ENCODE measurements at regions not wholly inside any gene's neighbourhood (a gene's known extent, or its start where the extent isn't known, plus 50 kb on each side); places are given as distances from the start of the nearest gene placed in this dataset.

DNA sequence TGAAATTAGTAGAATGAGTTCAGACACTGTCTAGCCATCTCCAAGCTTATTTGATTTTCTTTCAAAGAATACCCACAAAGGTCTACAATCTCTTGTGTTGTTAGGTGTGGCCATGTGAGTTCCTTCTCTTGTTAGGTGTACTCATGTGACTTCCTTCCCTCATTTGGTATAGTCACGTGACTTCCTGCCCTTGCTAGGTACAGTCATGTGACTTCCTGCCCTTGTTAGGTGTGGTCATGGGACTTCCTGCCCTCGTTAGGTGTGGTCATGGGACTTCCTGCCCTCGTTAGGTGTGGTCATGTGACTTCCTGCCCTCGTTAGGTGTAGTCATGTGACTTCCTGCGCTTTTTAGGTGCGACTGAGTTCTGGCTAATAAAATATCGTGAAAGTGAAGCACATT lies 179.6 kb downstream of the TMX1 start (continued):
- no peak for TF ChIP-seq RBFOX2 (IDR thresholded peaks at IDR 0.05; ENCODE audit: low read depth, low read length)

DNA sequence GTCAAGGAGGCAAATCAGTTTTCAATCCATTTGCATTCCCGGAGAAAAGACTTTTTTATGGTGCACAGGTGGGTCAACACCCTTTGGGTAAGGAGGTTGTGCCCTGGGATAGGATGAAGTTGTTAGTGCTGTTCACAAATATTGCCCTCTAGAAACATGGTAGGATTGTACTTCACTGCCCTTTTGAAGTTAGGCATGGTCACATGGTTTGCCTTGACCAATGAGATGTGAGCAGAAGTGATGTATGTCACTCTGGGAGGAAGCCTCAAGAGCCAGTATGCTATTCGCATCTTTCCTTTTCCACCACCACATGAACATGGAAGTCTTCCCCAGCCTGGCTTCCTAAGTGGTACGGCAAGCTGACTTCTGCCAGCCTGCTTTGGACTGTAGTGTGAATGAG lies 182.7 kb downstream of the TMX1 start:
- in situ Hi-C loops (cut with HindIII; ENCODE audit: extremely low pct_ligation_motif_present, low pct_unique_long_range_greater_than_20kb): no loop called here
- Histone ChIP-seq H3K9me3 (ENCODE audit: low read length) (peaks cover 8% of the 10 kb centered on the region; the same call in 1 of the 2 replicates), H3K79me2 (ENCODE audit: insufficient read depth, low read length) (no peaks in the 10 kb centered on the region), H4K20me1 (ENCODE audit: insufficient read depth, low read length) (no peaks in the 10 kb centered on the region), H2AFZ (ENCODE audit: low read length) (no peak overlapping the region), H3K36me3 (replicated peaks in 1 of 2; ENCODE audit: control insufficient read depth in 1 of 2, insufficient read depth in 2 of 2, low read length in 2 of 2) (no peaks in the 10 kb centered on the region), H3K4me3 (replicated peaks in 1 of 3; ENCODE audit: insufficient read depth in 1 of 3, low read depth in 2 of 3, low read length in 3 of 3) (no peak overlapping the region), H3K4me2 (ENCODE audit: low read depth, low read length) (no peak overlapping the region), H3K4me1 (ENCODE audit: insufficient read depth, low read length) (no peaks in the 10 kb centered on the region), H3K27me3 (ENCODE audit: control insufficient read depth in 1 of 2, insufficient read depth in 2 of 2, low read length in 2 of 2) (no peaks in the 10 kb centered on the region), H3K9ac (ENCODE audit: insufficient read depth, low read depth, low read length) (no peak overlapping the region), H3K27ac (ENCODE audit: extremely low read length, insufficient read depth, low read length) (no peak overlapping the region)
- no TSS peak for BruUV-seq (replicated peaks)
- 7% methylated on average over 2 of the region's 3 CpGs for WGBS (ENCODE audit: low lambda C conversion rate)
- DNase-seq (ENCODE audit: low spot score) (no peak), ATAC-seq (no peak), FAIRE-seq (no peak)
- TF ChIP-seq ZNF34 (CRISPR knock-in tag; IDR thresholded peaks at IDR 0.05; ENCODE audit: borderline replicate concordance): no peak
- no peak for TF ChIP-seq FOXM1 (CRISPR knock-in tag; IDR thresholded peaks at IDR 0.05)
- no peak for TF ChIP-seq THAP11 (CRISPR knock-in tag; IDR thresholded peaks at IDR 0.05)
- TF ChIP-seq NFKB2 (CRISPR knock-in tag; IDR thresholded peaks at IDR 0.05; ENCODE audit: borderline replicate concordance): no peak
- TF ChIP-seq ZNF235 (CRISPR knock-in tag; IDR thresholded peaks at IDR 0.05; ENCODE audit: borderline replicate concordance): no peak
- no peak for TF ChIP-seq AGO1 (IDR thresholded peaks at IDR 0.05; ENCODE audit: low read depth, low read length, poor library complexity, severe bottlenecking)
- no peak for TF ChIP-seq CBX1 (IDR thresholded peaks at IDR 0.05; ENCODE audit: low read depth)
- no peak for TF ChIP-seq ISL2 (CRISPR knock-in tag; IDR thresholded peaks at IDR 0.05)
- TF ChIP-seq ZNF761 (CRISPR knock-in tag; conservative IDR thresholded peaks at IDR 0.05): no peak
- TF ChIP-seq YEATS4 (CRISPR knock-in tag; IDR thresholded peaks at IDR 0.05; ENCODE audit: borderline replicate concordance): no peak
- POLR2A ChIA-PET: no interaction called here
- intact Hi-C loops (cut with micrococcal nuclease; ENCODE audit: unreplicated experiment): no loop called here
- CTCF ChIA-PET (ENCODE audit: low intra/inter-chr PET ratio, low total read pairs): no interaction called here

Data from HepG2 (cell line).